H1 (cell line): ENCODE measurements at regions not wholly inside any gene's neighbourhood (a gene's known extent, or its start where the extent isn't known, plus 50 kb on each side); places are given as distances from the start of the nearest gene placed in this dataset.

Experiments
- CTCF ChIA-PET: fragments of 300-600 bp; sonication (Branson Sonifier 250); formaldehyde crosslinking; loops from one replicate; lab custom pipeline; 2021; ENCODE audit not compliant: partially characterized antibody; lab: Charles Lee
- POLR2A ChIA-PET: fragments of 300-600 bp; sonication (Branson Sonifier 250); formaldehyde crosslinking; loops from one replicate; lab custom pipeline; 2021; ENCODE audit warnings: inconsistent platforms; ENCODE audit not compliant: partially characterized antibody; lab: Charles Lee
- DNase-seq, 2 experiments: peaks; one replicate each; pipeline versions ENCODE4 v3.0.0 to v3.0.0-alpha.2; 2010 to 2022; ENCODE audit warnings: low spot score in 2 of 2, low read depth in 1 of 2, mixed read lengths in 1 of 2
- FAIRE-seq: peaks from 2 replicates; lab custom pipeline; 2011; peaks lifted over from hg19 to GRCh38; lab: Jason Lieb, UNC
- H2AFZ ChIP-seq: 2 replicates; pipeline ENCODE4 v1.8.1; 2012; ENCODE audit warnings: low read length, inconsistent platforms
- H2AK5ac ChIP-seq: 2 replicates; pipeline ENCODE4 v1.6.1; 2013; ENCODE audit warnings: low read depth, low read length
- H2BK120ac ChIP-seq: replicated peaks from 2 replicates; pipeline ENCODE3; 2013; ENCODE audit warnings: low read depth, low read length, inconsistent platforms
- H2BK12ac ChIP-seq: 2 replicates; pipeline ENCODE4 v1.6.1; 2013; ENCODE audit warnings: low read depth, low read length
- H2BK15ac ChIP-seq: 2 replicates; pipeline ENCODE4 v1.6.1; 2013; ENCODE audit warnings: low read length
- H2BK20ac ChIP-seq: 2 replicates; pipeline ENCODE4 v1.6.1; 2013; ENCODE audit warnings: low read length
- H2BK5ac ChIP-seq: 2 replicates; pipeline ENCODE4 v1.6.1; 2013; ENCODE audit warnings: low read depth, low read length
- H3K14ac ChIP-seq: 2 replicates; pipeline ENCODE4 v1.6.1; 2013; ENCODE audit warnings: inconsistent platforms; ENCODE audit not compliant: insufficient read length
- H3K18ac ChIP-seq: 2 replicates; pipeline ENCODE4 v1.6.1; 2013; ENCODE audit warnings: low read length; ENCODE audit errors: extremely low read depth
- H3K23ac ChIP-seq: 2 replicates; pipeline ENCODE4 v1.6.1; 2013; ENCODE audit warnings: inconsistent platforms; ENCODE audit not compliant: insufficient read length
- H3K23me2 ChIP-seq: 2 replicates; pipeline ENCODE4 v1.6.1; 2013; ENCODE audit warnings: low read depth, low read length
- H3K27ac ChIP-seq: 2 replicates; pipeline ENCODE4 v1.6.1; 2011; ENCODE audit warnings: low read depth, low read length, inconsistent platforms
- H3K27me3 ChIP-seq, 4 experiments: replicated peaks in 1 of 4; 1 replicate in 1 of 4; 2 replicates in 3 of 4; pipeline versions ENCODE4 v1.6.1 to v1.8.1; 2011 to 2013; ENCODE audit warnings: low read length in 3 of 4, mild to moderate bottlenecking in 3 of 4, inconsistent platforms in 2 of 4, mixed read lengths in 2 of 4, moderate library complexity in 1 of 4; ENCODE audit not compliant: control insufficient read depth in 3 of 4, insufficient read depth in 3 of 4; ENCODE audit errors: extremely low read depth in 1 of 4
- H3K36me3 ChIP-seq, 4 experiments: 2 replicates each; pipeline versions ENCODE4 v1.6.1 to v1.8.1; 2011 to 2013; ENCODE audit warnings: mild to moderate bottlenecking in 4 of 4, low read length in 3 of 4, moderate library complexity in 2 of 4, control low read depth in 1 of 4, inconsistent platforms in 1 of 4; ENCODE audit not compliant: insufficient read depth in 4 of 4, control insufficient read depth in 2 of 4
- H3K4ac ChIP-seq: replicated peaks from 2 replicates; pipeline ENCODE3; 2013; ENCODE audit warnings: low read length, low read depth, mixed read lengths, inconsistent platforms; ENCODE audit not compliant: insufficient read length
- H3K4me1 ChIP-seq, 4 experiments: replicated peaks in 1 of 4; 1 replicate in 1 of 4; 2 replicates in 3 of 4; pipeline versions ENCODE4 v1.6.1 to v1.8.1; 2011 to 2013; ENCODE audit warnings: low read length in 3 of 4, inconsistent platforms in 2 of 4, mixed read lengths in 1 of 4; ENCODE audit not compliant: insufficient read depth in 4 of 4, control insufficient read depth in 3 of 4
- H3K4me2 ChIP-seq, 2 experiments: 2 replicates each; pipeline versions ENCODE4 v1.6.1 to v1.8.1; 2011 to 2013; ENCODE audit warnings: low read depth in 2 of 2, low read length in 2 of 2, control low read depth in 1 of 2, inconsistent platforms in 1 of 2, mild to moderate bottlenecking in 1 of 2; ENCODE audit not compliant: insufficient read depth in 1 of 2
- H3K4me3 ChIP-seq, 4 experiments: fragments of 200-600, 300-600 bp in 1 of 4; sonication (generic), shearing (Covaris generic), sonication (Bioruptor Twin) in 1 of 4; 2 replicates each; pipeline versions ENCODE4 v1.5.1 to v1.8.1; 2011 to 2016; ENCODE audit warnings: low read length in 4 of 4, low read depth in 3 of 4, control low read depth in 2 of 4, inconsistent platforms in 2 of 4, mild to moderate bottlenecking in 2 of 4, mixed read lengths in 1 of 4, moderate library complexity in 1 of 4; ENCODE audit not compliant: insufficient read depth in 2 of 4; ENCODE audit errors: extremely low read depth in 1 of 4
- H3K56ac ChIP-seq: replicated peaks from 2 replicates; pipeline ENCODE3; 2013; ENCODE audit warnings: low read depth, mild to moderate bottlenecking, mixed read lengths, low read length, inconsistent platforms; ENCODE audit not compliant: insufficient read length
- H3K79me1 ChIP-seq: 2 replicates; pipeline ENCODE4 v1.6.1; 2013; ENCODE audit warnings: low read depth, low read length, control low read depth
- H3K79me2 ChIP-seq, 2 experiments: 2 replicates each; pipeline versions ENCODE4 v1.6.1 to v1.8.1; 2012 to 2013; ENCODE audit warnings: low read length in 2 of 2, mild to moderate bottlenecking in 2 of 2, inconsistent platforms in 1 of 2; ENCODE audit not compliant: insufficient read depth in 2 of 2, control insufficient read depth in 1 of 2
- H3K9ac ChIP-seq, 4 experiments: replicated peaks in 1 of 4; 1 replicate in 1 of 4; 2 replicates in 3 of 4; pipeline versions ENCODE4 v1.6.1 to v1.8.1; 2011 to 2013; ENCODE audit warnings: low read depth in 3 of 4, low read length in 3 of 4, control low read depth in 2 of 4, mild to moderate bottlenecking in 2 of 4, moderate library complexity in 2 of 4, inconsistent platforms in 1 of 4; ENCODE audit errors: extremely low read depth in 1 of 4
- H3K9me3 ChIP-seq, 2 experiments: 2 replicates each; pipeline versions ENCODE4 v1.6.1 to v1.8.1; 2012 to 2013; ENCODE audit warnings: mild to moderate bottlenecking in 2 of 2, moderate library complexity in 2 of 2, control low read depth in 1 of 2, inconsistent platforms in 1 of 2, low read depth in 1 of 2, low read length in 1 of 2, mixed read lengths in 1 of 2; ENCODE audit not compliant: insufficient read depth in 2 of 2
- H4K20me1 ChIP-seq, 2 experiments: replicated peaks in 1 of 2; 2 replicates each; pipeline versions ENCODE3 to v1.8.1; 2011 to 2013; ENCODE audit warnings: inconsistent platforms in 2 of 2, low read length in 2 of 2, mild to moderate bottlenecking in 1 of 2; ENCODE audit not compliant: insufficient read depth in 2 of 2, control insufficient read depth in 1 of 2
- H4K5ac ChIP-seq: 2 replicates; pipeline ENCODE4 v1.6.1; 2013; ENCODE audit warnings: low read length, low read depth, mixed read lengths, inconsistent platforms; ENCODE audit not compliant: insufficient read length
- H4K8ac ChIP-seq: 2 replicates; pipeline ENCODE4 v1.8.0; 2013; ENCODE audit warnings: mild to moderate bottlenecking, moderate library complexity, low read length, inconsistent platforms; ENCODE audit not compliant: insufficient read depth; ENCODE audit errors: extremely low read depth
- H4K91ac ChIP-seq: replicated peaks from 2 replicates; pipeline ENCODE3; 2013; ENCODE audit warnings: low read length, mixed read lengths, inconsistent platforms; ENCODE audit not compliant: insufficient read length
- BCL11A ChIP-seq, 2 experiments: IDR thresholded peaks; one replicate each; pipeline ENCODE4 v1.6.1; 2011; ENCODE audit warnings: low read depth in 2 of 2, low read length in 2 of 2, mild to moderate bottlenecking in 2 of 2
- CEBPB ChIP-seq: IDR thresholded peaks from 2 replicates; pipeline ENCODE4 v1.6.1; 2012; ENCODE audit warnings: low read depth, low read length
- CREB1 ChIP-seq: IDR thresholded peaks from 2 replicates; pipeline ENCODE4 v1.6.1; 2012; ENCODE audit warnings: inconsistent platforms
- EZH2 ChIP-seq: fragments of 200-600 bp; sonication (generic); IDR thresholded peaks from 2 replicates; pipeline ENCODE4 v1.7.1; 2012; ENCODE audit warnings: low read depth, mild to moderate bottlenecking, moderate library complexity, low read length, inconsistent platforms; ENCODE audit not compliant: severe bottlenecking
- NANOG ChIP-seq: IDR thresholded peaks from 2 replicates; pipeline ENCODE4 v1.6.1; 2011; ENCODE audit warnings: low read length, low read depth, mild to moderate bottlenecking, inconsistent platforms; ENCODE audit not compliant: insufficient read depth, poor library complexity, severe bottlenecking
- NRF1 ChIP-seq: IDR thresholded peaks from 2 replicates; pipeline ENCODE4 v1.6.1; 2011; ENCODE audit warnings: mild to moderate bottlenecking, low read depth, low read length, improper control_type of control experiment
- POLR2AphosphoS5 ChIP-seq: IDR thresholded peaks from 2 replicates; pipeline ENCODE4 v1.6.1; 2011; ENCODE audit warnings: low read depth, low read length
- RAD21 ChIP-seq, 2 experiments: IDR thresholded peaks in 1 of 2; conservative IDR thresholded peaks in 1 of 2; 2 replicates each; pipeline ENCODE4 v1.6.1; 2011; ENCODE audit warnings: low read depth in 2 of 2, low read length in 2 of 2, improper control_type of control experiment in 1 of 2, inconsistent platforms in 1 of 2, mild to moderate bottlenecking in 1 of 2, moderate library complexity in 1 of 2
- RNF2 ChIP-seq: fragments of 200-900, 300-1000 bp; sonication (generic); IDR thresholded peaks from 2 replicates; pipeline ENCODE4 v1.7.1; 2016; ENCODE audit warnings: borderline replicate concordance, low read depth, mild to moderate bottlenecking, antibody characterized with exemption, low read length; ENCODE audit not compliant: poor library complexity, severe bottlenecking; ENCODE audit errors: missing control alignments
- SAP30 ChIP-seq: fragments of 300-600 bp; sonication (generic); IDR thresholded peaks from 2 replicates; pipeline ENCODE4 v1.7.1; 2012; ENCODE audit warnings: low read length, moderate library complexity, mild to moderate bottlenecking, inconsistent platforms; ENCODE audit not compliant: insufficient read depth, insufficient replicate concordance
- YY1 ChIP-seq: IDR thresholded peaks from 2 replicates; pipeline ENCODE4 v1.6.1; 2011; ENCODE audit warnings: low read depth, mild to moderate bottlenecking, low read length
- WGBS, 2 experiments: shearing (Covaris generic) in 1 of 2; methylation state at CpG; one replicate each; pipeline versions ENCODE4 v1.1.6 to v1.1.7; 2013 to 2015; ENCODE audit warnings: low lambda C conversion rate in 2 of 2, mixed read lengths in 2 of 2, inconsistent platforms in 1 of 2, low coverage in 1 of 2, missing lambda C conversion rate in 1 of 2; ENCODE audit not compliant: insufficient replicate concordance in 2 of 2, insufficient coverage in 1 of 2, insufficient read length in 1 of 2; ENCODE audit errors: extremely low coverage in 1 of 2, missing lambda C conversion rate in 1 of 2; 5-methylcytosine and 5-hydroxymethylcytosine counted together
- TF ChIP-seq, protein P1 (sequence below): IDR thresholded peaks from 2 replicates; pipeline ENCODE4 v1.6.1; 2012; ENCODE audit warnings: low read length, inconsistent platforms

DNA sequence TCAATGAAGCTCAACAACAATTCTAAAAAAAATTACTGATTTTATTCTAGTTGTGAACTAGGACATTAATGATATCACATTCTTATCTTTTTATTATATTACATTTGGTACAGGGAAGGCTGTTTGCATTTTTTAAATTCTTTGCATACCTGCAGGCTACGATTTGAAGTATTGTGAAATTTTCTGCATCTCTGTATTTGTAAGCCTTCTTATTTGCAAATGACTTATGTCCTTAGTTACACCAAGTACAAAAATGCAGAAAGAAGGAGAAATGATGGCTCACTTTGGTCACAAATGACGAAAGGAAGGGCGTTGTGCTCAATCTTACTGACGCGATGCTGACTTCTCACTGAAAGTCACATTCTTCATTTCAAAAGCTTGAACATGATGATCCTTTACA is 227.5 kb upstream of the SOX11 start:
- no peak for FAIRE-seq
- Histone ChIP-seq H2AFZ (no peak overlapping the region), H3K27ac (no peak overlapping the region), H3K27me3 (no peaks in the 10 kb centered on the region), H3K9me3 (no peaks in the 10 kb centered on the region), H3K14ac (no peak overlapping the region), H3K23me2 (no peaks in the 10 kb centered on the region; the same call in 1 of the 2 replicates), H4K91ac (no peak overlapping the region), H3K36me3 (no peaks in the 10 kb centered on the region; a peak in 1 of 8 replicates), H2BK15ac (no peak overlapping the region), H2AK5ac (no peak overlapping the region), H3K79me1 (no peaks in the 10 kb centered on the region), H3K4me1 (peaks cover 0 to 10% (median 2%) of the 10 kb centered on the region in 4 experiments; a peak in 4 of 7 replicates), H2BK5ac (no peak overlapping the region), H4K8ac (no peak overlapping the region), H3K56ac (no peak overlapping the region), H3K79me2 (no peaks in the 10 kb centered on the region), H3K23ac (no peak overlapping the region), H3K4me2 (no peak overlapping the region), H3K4ac (no peak overlapping the region), H3K18ac (no peak overlapping the region), H3K4me3 (no peak overlapping the region), H2BK120ac (no peak overlapping the region), H3K9ac (no peak overlapping the region), H2BK20ac (no peak overlapping the region), H2BK12ac (no peak overlapping the region), H4K20me1 (no peaks in the 10 kb centered on the region), H4K5ac (no peak overlapping the region)
- ChIA-PET POLR2A (no interaction called here), CTCF (no interaction called here)
- DNase-seq = no peak
- 85% methylated on average over 5 of the region's 5 CpGs; no CpG with 5 or more reads in 1 of the 2 experiments for WGBS, 2 experiments
- TF ChIP-seq NANOG (no peak), NRF1 (no peak), BCL11A (IDR thresholded peaks at IDR 0.05; ENCODE audit: low read depth in 2 of 2, low read length in 2 of 2) (no peak), RAD21 (IDR thresholded peaks at IDR 0.05 in 1 of 2, conservative IDR thresholded peaks at IDR 0.05 in 1 of 2; ENCODE audit: low read depth in 2 of 2, low read length in 2 of 2) (no peak), POLR2AphosphoS5 (no peak), EZH2 (no peak), SAP30 (no peak), CREB1 (no peak), RNF2 (no peak), YY1 (no peak), CEBPB (peak; percentile 58; the same call in 1 of the 2 replicates)
- TF ChIP-seq, protein P1, sequence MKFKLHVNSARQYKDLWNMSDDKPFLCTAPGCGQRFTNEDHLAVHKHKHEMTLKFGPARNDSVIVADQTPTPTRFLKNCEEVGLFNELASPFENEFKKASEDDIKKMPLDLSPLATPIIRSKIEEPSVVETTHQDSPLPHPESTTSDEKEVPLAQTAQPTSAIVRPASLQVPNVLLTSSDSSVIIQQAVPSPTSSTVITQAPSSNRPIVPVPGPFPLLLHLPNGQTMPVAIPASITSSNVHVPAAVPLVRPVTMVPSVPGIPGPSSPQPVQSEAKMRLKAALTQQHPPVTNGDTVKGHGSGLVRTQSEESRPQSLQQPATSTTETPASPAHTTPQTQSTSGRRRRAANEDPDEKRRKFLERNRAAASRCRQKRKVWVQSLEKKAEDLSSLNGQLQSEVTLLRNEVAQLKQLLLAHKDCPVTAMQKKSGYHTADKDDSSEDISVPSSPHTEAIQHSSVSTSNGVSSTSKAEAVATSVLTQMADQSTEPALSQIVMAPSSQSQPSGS = no peak
